Keratinocyte (primary cell): ENCODE measurements at regions not wholly inside any gene's neighbourhood (a gene's known extent, or its start where the extent isn't known, plus 50 kb on each side); places are given as distances from the start of the nearest gene placed in this dataset.

Experiments used
- DNase-seq: peaks from one replicate; pipeline ENCODE4 v3.0.0-alpha.2; 2011; ENCODE audit warnings: low read depth, missing footprints, low spot score
- FAIRE-seq: peaks from 2 replicates; lab custom pipeline; 2011; peaks lifted over from hg19 to GRCh38; lab: Jason Lieb, UNC
- H2AFZ ChIP-seq: 2 replicates; pipeline ENCODE4 v1.6.0; 2012; ENCODE audit warnings: low read length, control low read depth, inconsistent platforms; ENCODE audit not compliant: control insufficient read depth
- H3K27ac ChIP-seq: 2 replicates; pipeline ENCODE4 v1.5.1; 2011; ENCODE audit warnings: low read length; ENCODE audit not compliant: control insufficient read depth, insufficient read depth
- H3K27me3 ChIP-seq: 3 replicates; pipeline ENCODE4 v1.6.0; 2011; ENCODE audit warnings: low read length; ENCODE audit not compliant: control insufficient read depth, insufficient read depth; ENCODE audit errors: extremely low read depth
- H3K36me3 ChIP-seq, 2 experiments: 2 replicates in 1 of 2; 3 replicates in 1 of 2; pipeline ENCODE4 v1.5.1; 2011; ENCODE audit warnings: low read length in 2 of 2, mild to moderate bottlenecking in 1 of 2; ENCODE audit not compliant: control insufficient read depth in 2 of 2, insufficient read depth in 2 of 2; ENCODE audit errors: extremely low read depth in 1 of 2
- H3K4me1 ChIP-seq: 3 replicates; pipeline ENCODE4 v1.5.1; 2011; ENCODE audit warnings: low read length; ENCODE audit not compliant: control insufficient read depth, insufficient read depth; ENCODE audit errors: extremely low read depth
- H3K4me2 ChIP-seq: 3 replicates; pipeline ENCODE4 v1.6.0; 2011; ENCODE audit warnings: low read depth, low read length; ENCODE audit not compliant: control insufficient read depth, insufficient read depth; ENCODE audit errors: extremely low read depth
- H3K4me3 ChIP-seq, 3 experiments: fragments of 200-600 bp in 1 of 3; sonication (generic) in 1 of 3; 2 replicates in 2 of 3; 3 replicates in 1 of 3; pipeline ENCODE4 v1.5.1; 2011 to 2016; ENCODE audit warnings: low read length in 3 of 3, mild to moderate bottlenecking in 3 of 3, control low read depth in 2 of 3, inconsistent platforms in 1 of 3, low read depth in 1 of 3, mixed read lengths in 1 of 3, mixed run types in 1 of 3, moderate library complexity in 1 of 3; ENCODE audit not compliant: control insufficient read depth in 2 of 3, insufficient read depth in 2 of 3; ENCODE audit errors: extremely low read depth in 1 of 3
- H3K79me2 ChIP-seq: 2 replicates; pipeline ENCODE4 v1.6.0; 2012; ENCODE audit warnings: low read length; ENCODE audit not compliant: control insufficient read depth, insufficient read depth
- H3K9ac ChIP-seq: 3 replicates; pipeline ENCODE4 v1.6.0; 2011; ENCODE audit warnings: low read length; ENCODE audit not compliant: control insufficient read depth, insufficient read depth; ENCODE audit errors: extremely low read depth
- H3K9me1 ChIP-seq: 3 replicates; pipeline ENCODE4 v1.6.0; 2011; ENCODE audit warnings: low read length; ENCODE audit not compliant: control insufficient read depth, insufficient read depth; ENCODE audit errors: extremely low read depth
- H3K9me3 ChIP-seq: 2 replicates; pipeline ENCODE4 v1.5.1; 2012; ENCODE audit warnings: low read depth, low read length; ENCODE audit not compliant: control insufficient read depth
- H4K20me1 ChIP-seq: 3 replicates; pipeline ENCODE4 v1.6.0; 2011; ENCODE audit warnings: low read length; ENCODE audit not compliant: control insufficient read depth, insufficient read depth; ENCODE audit errors: extremely low read depth
- CTCF ChIP-seq, 3 experiments: IDR thresholded peaks in 1 of 3; conservative IDR thresholded peaks in 1 of 3; optimal IDR thresholded peaks in 1 of 3; 2 replicates in 2 of 3; 3 replicates in 1 of 3; pipeline versions ENCODE3 to v1.5.1; 2011; ENCODE audit warnings: low read length in 3 of 3, mild to moderate bottlenecking in 3 of 3, moderate library complexity in 2 of 3, control low read depth in 1 of 3, inconsistent platforms in 1 of 3; ENCODE audit not compliant: insufficient read depth in 2 of 3; ENCODE audit errors: extremely low read depth in 1 of 3
- EZH2 ChIP-seq: IDR thresholded peaks from one replicate; pipeline ENCODE4 v1.6.1; 2012; ENCODE audit warnings: inconsistent platforms, mild to moderate bottlenecking, low read length, moderate library complexity
- dilution Hi-C: fragments of 300-500 bp; cut with MboI; formaldehyde crosslinking; loops from one replicate; pipeline ENCODE4 v1.7.0; 2020; ENCODE audit warnings: low sequenced_read_pairs; ENCODE audit not compliant: extremely low pct_ligation_motif_present

GRCh38 chr10:63788152-63788821 lies 267.1 kb downstream of the REEP3 start:
- H2AFZ ChIP-seq, result no peak overlapping the region
- H3K4me1 ChIP-seq, result no peaks in the 10 kb centered on the region

GRCh38 chr10:63795094-63795860 lies 274.1 kb downstream of the REEP3 start:
- H3K4me2 ChIP-seq, result no peak overlapping the region

More at GRCh38 chr10:63788152-63788821, 267.1 kb downstream of the REEP3 start:
- H3K9me3 ChIP-seq, result no peaks in the 10 kb centered on the region
- no peak overlapping the region for H3K27ac ChIP-seq
- H3K9me1 ChIP-seq, result no peaks in the 10 kb centered on the region
- H3K36me3 ChIP-seq, result no peaks in the 10 kb centered on the region
- FAIRE-seq (no peak), DNase-seq (no peak)
- H3K27me3 ChIP-seq, result no peaks in the 10 kb centered on the region
- no peaks in the 10 kb centered on the region for H4K20me1 ChIP-seq
- no peak overlapping the region for H3K4me2 ChIP-seq
- dilution Hi-C loops, result no loop called here
- TF ChIP-seq CTCF (optimal IDR thresholded peaks at IDR 0.05 in 1 of 3, IDR thresholded peaks at IDR 0.05 in 1 of 3, conservative IDR thresholded peaks at IDR 0.05 in 1 of 3; ENCODE audit: extremely low read depth in 1 of 3, insufficient read depth in 2 of 3, low read length in 3 of 3) (no peak), EZH2 (no peak)
- no peaks in the 10 kb centered on the region for H3K79me2 ChIP-seq
- H3K9ac ChIP-seq, result no peak overlapping the region
- no peak overlapping the region for H3K4me3 ChIP-seq

More at GRCh38 chr10:63795094-63795860, 274.1 kb downstream of the REEP3 start:
- H4K20me1 ChIP-seq, result no peaks in the 10 kb centered on the region
- DNase-seq (no peak), FAIRE-seq (no peak)
- no peaks in the 10 kb centered on the region for H3K9me1 ChIP-seq
- H3K4me1 ChIP-seq, result no peaks in the 10 kb centered on the region
- H3K36me3 ChIP-seq, result no peaks in the 10 kb centered on the region
- H3K79me2 ChIP-seq, result no peaks in the 10 kb centered on the region
- H3K4me3 ChIP-seq, result no peak overlapping the region
- no peak overlapping the region for H3K9ac ChIP-seq
- no peak for TF ChIP-seq CTCF (optimal IDR thresholded peaks at IDR 0.05 in 1 of 3, IDR thresholded peaks at IDR 0.05 in 1 of 3, conservative IDR thresholded peaks at IDR 0.05 in 1 of 3; ENCODE audit: extremely low read depth in 1 of 3, insufficient read depth in 2 of 3, low read length in 3 of 3)
- no peak for TF ChIP-seq EZH2
- H3K9me3 ChIP-seq, result no peaks in the 10 kb centered on the region
- H3K27me3 ChIP-seq, result no peaks in the 10 kb centered on the region
- dilution Hi-C loops, result no loop called here
- no peak overlapping the region for H2AFZ ChIP-seq
- H3K27ac ChIP-seq, result no peak overlapping the region
